ENCODE measurements at regions not wholly inside any gene's neighbourhood (a gene's known extent, or its start where the extent isn't known, plus 50 kb on each side); places are given as distances from the start of the nearest gene placed in this dataset.
A peak's percentile ranks its signal among the peaks of the same experiment; 100 is the strongest.

- TF ChIP-seq, protein P1, sequence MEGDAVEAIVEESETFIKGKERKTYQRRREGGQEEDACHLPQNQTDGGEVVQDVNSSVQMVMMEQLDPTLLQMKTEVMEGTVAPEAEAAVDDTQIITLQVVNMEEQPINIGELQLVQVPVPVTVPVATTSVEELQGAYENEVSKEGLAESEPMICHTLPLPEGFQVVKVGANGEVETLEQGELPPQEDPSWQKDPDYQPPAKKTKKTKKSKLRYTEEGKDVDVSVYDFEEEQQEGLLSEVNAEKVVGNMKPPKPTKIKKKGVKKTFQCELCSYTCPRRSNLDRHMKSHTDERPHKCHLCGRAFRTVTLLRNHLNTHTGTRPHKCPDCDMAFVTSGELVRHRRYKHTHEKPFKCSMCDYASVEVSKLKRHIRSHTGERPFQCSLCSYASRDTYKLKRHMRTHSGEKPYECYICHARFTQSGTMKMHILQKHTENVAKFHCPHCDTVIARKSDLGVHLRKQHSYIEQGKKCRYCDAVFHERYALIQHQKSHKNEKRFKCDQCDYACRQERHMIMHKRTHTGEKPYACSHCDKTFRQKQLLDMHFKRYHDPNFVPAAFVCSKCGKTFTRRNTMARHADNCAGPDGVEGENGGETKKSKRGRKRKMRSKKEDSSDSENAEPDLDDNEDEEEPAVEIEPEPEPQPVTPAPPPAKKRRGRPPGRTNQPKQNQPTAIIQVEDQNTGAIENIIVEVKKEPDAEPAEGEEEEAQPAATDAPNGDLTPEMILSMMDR (conservative IDR thresholded peaks at IDR 0.05; ENCODE audit: low read depth, low read length): no peak
- H3K4me3 ChIP-seq (ENCODE audit: low read depth, low read length): no peak overlapping the region
- DNase-seq (ENCODE audit: low read depth): no peak
Measured at GRCh38 chr15:93189561-93189960, 100.5 kb upstream of the RGMA start.

GRCh38 chr15:93188236-93188635 is 99.2 kb upstream of the RGMA start:
- no peak overlapping the region for H3K4me3 ChIP-seq (ENCODE audit: low read depth, low read length)
- no peak for DNase-seq (ENCODE audit: low read depth)
- TF ChIP-seq, protein P1 (conservative IDR thresholded peaks at IDR 0.05; ENCODE audit: low read depth, low read length): no peak

DNA sequence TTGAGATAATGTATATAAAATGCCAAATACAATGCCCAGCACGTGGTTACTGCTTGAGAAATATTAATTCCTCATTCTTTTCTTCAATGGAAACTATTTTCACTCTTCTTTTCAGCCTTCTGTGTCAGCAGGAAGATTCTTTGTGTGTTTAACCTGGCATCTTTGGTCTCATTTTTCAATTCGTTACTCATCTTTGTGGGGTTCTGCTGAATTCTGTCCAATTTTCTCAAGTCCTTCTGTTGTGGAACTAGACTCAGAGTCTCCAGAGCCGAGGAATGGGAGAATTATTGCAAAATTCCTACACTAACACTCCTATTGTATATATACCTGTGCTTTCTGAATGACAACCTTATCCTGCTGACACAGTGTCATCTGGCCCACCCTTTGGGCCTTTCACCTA is 96.8 kb upstream of the RGMA start:
- H3K4me3 ChIP-seq (ENCODE audit: low read depth, low read length): no peak overlapping the region
- TF ChIP-seq, protein P1 (conservative IDR thresholded peaks at IDR 0.05; ENCODE audit: low read depth, low read length): no peak
- DNase-seq (ENCODE audit: low read depth): no peak

DNA sequence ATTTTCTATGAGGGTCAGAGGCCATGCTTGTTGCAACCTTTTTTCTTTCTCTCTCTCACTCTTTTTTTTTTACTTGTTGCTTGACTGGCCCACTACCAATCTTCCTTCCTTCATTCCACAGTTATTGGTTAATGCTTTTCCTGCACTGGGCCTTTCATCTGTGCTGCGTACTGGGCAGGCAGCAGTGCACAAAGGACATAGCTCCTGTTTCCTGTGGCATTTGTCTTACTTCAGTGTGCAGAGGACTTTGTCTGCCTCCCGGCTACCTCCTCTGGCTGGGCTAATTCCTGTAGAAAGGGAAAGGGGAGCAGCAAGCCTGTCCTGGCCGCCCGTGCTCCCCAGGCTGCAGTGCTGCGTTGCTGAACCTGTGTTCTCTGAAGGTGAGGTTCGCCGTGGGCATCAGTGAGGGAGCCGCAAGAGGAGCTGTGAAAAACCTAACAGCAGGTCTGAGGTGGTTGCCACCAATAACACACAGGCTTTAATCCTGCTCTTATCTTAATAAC is 93.7 kb upstream of the RGMA start:
- no peak overlapping the region for H3K4me3 ChIP-seq (ENCODE audit: low read depth, low read length)
- no peak for DNase-seq (ENCODE audit: low read depth)
- TF ChIP-seq, protein P1 (conservative IDR thresholded peaks at IDR 0.05; ENCODE audit: low read depth, low read length): no peak

GRCh38 chr15:93180656-93181055 is 91.6 kb upstream of the RGMA start:
- DNase-seq (ENCODE audit: low read depth): no peak
- TF ChIP-seq, protein P1 (conservative IDR thresholded peaks at IDR 0.05; ENCODE audit: low read depth, low read length): no peak
- no peak overlapping the region for H3K4me3 ChIP-seq (ENCODE audit: low read depth, low read length)

GRCh38 chr15:93180128-93180527 is 91.1 kb upstream of the RGMA start:
- no peak overlapping the region for H3K4me3 ChIP-seq (ENCODE audit: low read depth, low read length)
- TF ChIP-seq, protein P1 (conservative IDR thresholded peaks at IDR 0.05; ENCODE audit: low read depth, low read length): no peak
- DNase-seq (ENCODE audit: low read depth): no peak

DNA sequence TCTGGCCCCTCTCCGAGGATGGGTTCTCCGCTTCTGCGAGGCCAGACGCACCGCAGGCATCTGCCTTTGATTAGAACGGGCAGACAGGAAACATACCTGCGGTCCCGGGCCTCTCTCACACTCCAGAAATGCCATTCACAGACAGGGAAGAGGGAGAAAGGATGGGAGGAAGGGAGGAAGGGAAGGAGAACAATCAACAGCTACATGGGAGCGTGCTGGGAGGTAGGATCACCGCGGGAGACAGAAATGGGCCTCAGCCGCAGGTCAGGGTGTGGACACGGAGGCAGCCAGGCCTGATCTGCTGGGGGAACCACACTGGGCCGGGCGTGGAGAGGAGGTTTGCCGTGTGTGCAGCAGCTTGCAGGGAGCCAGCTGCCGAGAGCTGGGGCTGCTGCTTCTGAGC is 90.7 kb upstream of the RGMA start:
- H3K4me3 ChIP-seq (ENCODE audit: low read depth, low read length): no peak overlapping the region
- DNase-seq (ENCODE audit: low read depth): peak; percentile 0
- TF ChIP-seq, protein P1 (conservative IDR thresholded peaks at IDR 0.05; ENCODE audit: low read depth, low read length): no peak

Data from choroid plexus epithelial cell (primary cell).